H9 (cell line): ENCODE measurements at regions not wholly inside any gene's neighbourhood (a gene's known extent, or its start where the extent isn't known, plus 50 kb on each side); places are given as distances from the start of the nearest gene placed in this dataset.

Experiments
- DNase-seq: peaks from one replicate; pipeline ENCODE4 v3.0.0-alpha.2; 2017
- H2AFZ ChIP-seq: one replicate; pipeline ENCODE4 v1.6.1; 2013; ENCODE audit warnings: mild to moderate bottlenecking, low read length, control low read depth, moderate library complexity
- H2AK5ac ChIP-seq: 2 replicates; pipeline ENCODE4 v1.6.1; 2013; ENCODE audit warnings: low read length, control low read depth, mixed read lengths; ENCODE audit not compliant: insufficient read length
- H2BK120ac ChIP-seq: one replicate; pipeline ENCODE4 v1.6.1; 2013; ENCODE audit warnings: low read depth, mild to moderate bottlenecking, low read length, control low read depth, inconsistent platforms; ENCODE audit not compliant: poor library complexity, severe bottlenecking
- H2BK12ac ChIP-seq: 2 replicates; pipeline ENCODE4 v1.6.1; 2013; ENCODE audit warnings: low read length, control low read depth, mixed read lengths, low read depth; ENCODE audit not compliant: insufficient read length
- H2BK15ac ChIP-seq: 2 replicates; pipeline ENCODE4 v1.6.1; 2013; ENCODE audit warnings: low read depth, low read length, control low read depth
- H2BK20ac ChIP-seq: one replicate; pipeline ENCODE4 v1.6.1; 2013; ENCODE audit warnings: low read depth, mild to moderate bottlenecking, low read length, control low read depth, inconsistent platforms; ENCODE audit not compliant: poor library complexity, severe bottlenecking
- H2BK5ac ChIP-seq: 2 replicates; pipeline ENCODE4 v1.6.1; 2013; ENCODE audit warnings: low read length, control low read depth, mixed read lengths; ENCODE audit not compliant: insufficient read length
- H3K14ac ChIP-seq: 2 replicates; pipeline ENCODE4 v1.6.1; 2013; ENCODE audit warnings: low read length, control low read depth; ENCODE audit not compliant: insufficient read depth
- H3K18ac ChIP-seq: 2 replicates; pipeline ENCODE4 v1.6.1; 2013; ENCODE audit warnings: low read depth, mild to moderate bottlenecking, mixed read lengths, low read length, control low read depth; ENCODE audit not compliant: insufficient read length
- H3K23ac ChIP-seq: 2 replicates; pipeline ENCODE4 v1.6.1; 2013; ENCODE audit warnings: low read length, control low read depth, mixed read lengths, low read depth; ENCODE audit not compliant: insufficient read length
- H3K23me2 ChIP-seq: 2 replicates; pipeline ENCODE4 v1.6.1; 2013; ENCODE audit warnings: low read depth, mild to moderate bottlenecking, mixed read lengths, low read length, control low read depth; ENCODE audit not compliant: insufficient read length, poor library complexity, severe bottlenecking
- H3K27ac ChIP-seq: 2 replicates; pipeline ENCODE4 v1.5.1; 2013; ENCODE audit warnings: low read length, control low read depth, mixed read lengths, low read depth; ENCODE audit not compliant: insufficient read length
- H3K27me3 ChIP-seq: 2 replicates; pipeline ENCODE4 v1.6.1; 2013; ENCODE audit warnings: low read length, control low read depth, inconsistent platforms; ENCODE audit not compliant: insufficient read depth
- H3K4ac ChIP-seq: 2 replicates; pipeline ENCODE4 v1.6.1; 2013; ENCODE audit warnings: low read depth, mild to moderate bottlenecking, control low read depth, inconsistent platforms, low read length, moderate library complexity
- H3K4me1 ChIP-seq: 2 replicates; pipeline ENCODE4 v1.6.1; 2013; ENCODE audit warnings: low read length, control low read depth, inconsistent platforms; ENCODE audit not compliant: insufficient read depth
- H3K4me2 ChIP-seq: 2 replicates; pipeline ENCODE4 v1.6.1; 2013; ENCODE audit warnings: low read length, control low read depth, mixed read lengths; ENCODE audit not compliant: insufficient read length, insufficient read depth
- H3K56ac ChIP-seq: 2 replicates; pipeline ENCODE4 v1.6.1; 2013; ENCODE audit warnings: low read depth, mild to moderate bottlenecking, mixed read lengths, low read length, control low read depth; ENCODE audit not compliant: insufficient read length
- H3K79me1 ChIP-seq: 2 replicates; pipeline ENCODE4 v1.6.1; 2013; ENCODE audit warnings: low read depth, mild to moderate bottlenecking, moderate library complexity, low read length, control low read depth, inconsistent platforms; ENCODE audit not compliant: insufficient read depth, poor library complexity, severe bottlenecking
- H3K79me2 ChIP-seq: 2 replicates; pipeline ENCODE4 v1.6.1; 2013; ENCODE audit warnings: low read length, control low read depth, inconsistent platforms; ENCODE audit not compliant: insufficient read depth
- H3K9ac ChIP-seq: 2 replicates; pipeline ENCODE4 v1.6.1; 2013; ENCODE audit warnings: low read length, control low read depth, mixed read lengths; ENCODE audit not compliant: insufficient read length; ENCODE audit errors: extremely low read depth
- H3K9me3 ChIP-seq: one replicate; pipeline ENCODE4 v1.6.1; 2013; ENCODE audit warnings: low read depth, low read length, inconsistent platforms; ENCODE audit not compliant: control insufficient read depth
- H3T11ph ChIP-seq: one replicate; pipeline ENCODE4 v1.6.1; 2013; ENCODE audit warnings: mild to moderate bottlenecking, low read length, control low read depth, inconsistent platforms
- H4K20me1 ChIP-seq: one replicate; pipeline ENCODE4 v1.6.1; 2013; ENCODE audit not compliant: control insufficient read depth, insufficient read length, insufficient read depth
- H4K5ac ChIP-seq: 2 replicates; pipeline ENCODE4 v1.6.1; 2013; ENCODE audit warnings: low read depth, mild to moderate bottlenecking, mixed read lengths, low read length, control low read depth; ENCODE audit not compliant: insufficient read length
- H4K8ac ChIP-seq: replicated peaks from 2 replicates; pipeline ENCODE4 v1.6.1; 2013; ENCODE audit warnings: low read length, control low read depth, mixed read lengths, low read depth; ENCODE audit not compliant: insufficient read length
- H4K91ac ChIP-seq: 2 replicates; pipeline ENCODE4 v1.6.1; 2013; ENCODE audit warnings: low read depth, mild to moderate bottlenecking, moderate library complexity, mixed read lengths, low read length, control low read depth; ENCODE audit not compliant: insufficient read length
- H3K27ac Mint-ChIP-seq, 3 experiments: 2 replicates in 2 of 3; 3 replicates in 1 of 3; pipeline ENCODE4 v1.8.0; 2020 to 2021; ENCODE audit warnings: mixed read lengths in 3 of 3, mild to moderate bottlenecking in 1 of 3, moderate library complexity in 1 of 3
- H3K27me3 Mint-ChIP-seq: 2 replicates; pipeline ENCODE4 v1.8.0; 2021; ENCODE audit warnings: low read depth, mild to moderate bottlenecking, moderate library complexity, mixed read lengths
- H3K36me3 Mint-ChIP-seq, 3 experiments: 2 replicates in 2 of 3; 3 replicates in 1 of 3; pipeline ENCODE4 v1.8.0; 2020 to 2021; ENCODE audit warnings: low read depth in 3 of 3, mixed read lengths in 3 of 3; ENCODE audit not compliant: insufficient read depth in 1 of 3
- H3K4me1 Mint-ChIP-seq, 2 experiments: 2 replicates each; pipeline ENCODE4 v1.8.0; 2020; ENCODE audit warnings: mixed read lengths in 2 of 2
- H3K4me3 Mint-ChIP-seq, 2 experiments: 2 replicates in 1 of 2; 3 replicates in 1 of 2; pipeline ENCODE4 v1.8.0; 2020 to 2021; ENCODE audit warnings: mild to moderate bottlenecking in 2 of 2, mixed read lengths in 2 of 2, moderate library complexity in 1 of 2
- H3K9me3 Mint-ChIP-seq, 2 experiments: 2 replicates in 1 of 2; 3 replicates in 1 of 2; pipeline ENCODE4 v1.8.0; 2020; ENCODE audit warnings: mild to moderate bottlenecking in 2 of 2, mixed read lengths in 2 of 2, moderate library complexity in 1 of 2
- WGBS: extraction: QIAGEN DNeasy Blood & Tissue Kit; methylation state at CpG from one replicate; pipeline ENCODE4 v1.1.7; 2013; ENCODE audit warnings: missing lambda C conversion rate, low lambda C conversion rate, mixed read lengths; ENCODE audit not compliant: insufficient read length; ENCODE audit errors: extremely low coverage; 5-methylcytosine and 5-hydroxymethylcytosine counted together
- TF ChIP-seq, protein P1 (sequence below): fragments of 200-600 bp; sonication (generic); conservative IDR thresholded peaks from 3 replicates; pipeline ENCODE4 v1.8.0; 2021; ENCODE audit warnings: antibody characterized with exemption, mild to moderate bottlenecking

DNA sequence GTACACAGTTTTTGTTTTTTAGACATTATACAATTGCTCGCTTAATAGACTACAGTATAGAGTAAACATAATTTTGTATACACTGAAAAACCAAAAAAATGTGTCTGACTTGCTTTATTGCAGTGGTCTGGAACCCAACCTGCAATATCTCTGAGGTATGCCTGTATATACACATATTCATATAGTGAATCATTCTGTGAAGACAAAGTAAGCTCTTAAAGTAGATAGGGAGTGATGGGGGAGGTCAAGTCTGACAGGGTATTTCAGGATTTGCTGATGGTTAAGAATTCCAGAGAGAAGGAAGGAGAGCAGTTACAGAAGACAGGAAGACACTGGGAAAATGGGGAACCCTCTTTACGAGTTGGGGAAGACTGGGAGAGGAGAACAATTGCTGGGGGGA is 417.9 kb downstream of the CD109 start:
- H3K4me2 ChIP-seq: no peak overlapping the region
- DNase-seq: no peak
- no peaks in the 10 kb centered on the region for H3K4me1 ChIP-seq
- H3K14ac ChIP-seq: no peak overlapping the region
- no peak overlapping the region for H3K23ac ChIP-seq
- H3K79me2 ChIP-seq: no peaks in the 10 kb centered on the region
- no peak overlapping the region for H3K27ac Mint-ChIP-seq
- no peaks in the 10 kb centered on the region for H3K36me3 Mint-ChIP-seq
- H2BK15ac ChIP-seq: no peak overlapping the region
- no peak overlapping the region for H2AK5ac ChIP-seq
- no peaks in the 10 kb centered on the region; the same call in 1 of the 2 replicates for H3K27me3 Mint-ChIP-seq
- H2AFZ ChIP-seq: no peak overlapping the region
- no peak overlapping the region for H4K8ac ChIP-seq
- no peak overlapping the region for H3K9ac ChIP-seq
- H3T11ph ChIP-seq: no peak overlapping the region
- H3K4ac ChIP-seq: no peak overlapping the region
- H2BK120ac ChIP-seq: no peak overlapping the region
- H3K9me3 Mint-ChIP-seq: no peaks in the 10 kb centered on the region; a peak in 1 of 5 replicates
- H4K5ac ChIP-seq: no peak overlapping the region
- no peak overlapping the region for H3K56ac ChIP-seq
- H3K4me3 Mint-ChIP-seq: no peak overlapping the region
- no peaks in the 10 kb centered on the region for H3K23me2 ChIP-seq
- no peaks in the 10 kb centered on the region for H4K20me1 ChIP-seq
- H2BK5ac ChIP-seq: no peak overlapping the region
- H3K27ac ChIP-seq: no peak overlapping the region
- H3K18ac ChIP-seq: no peak overlapping the region
- H3K9me3 ChIP-seq: no peaks in the 10 kb centered on the region
- no peak overlapping the region for H4K91ac ChIP-seq
- no peaks in the 10 kb centered on the region for H3K27me3 ChIP-seq
- H3K4me1 Mint-ChIP-seq: no peaks in the 10 kb centered on the region
- TF ChIP-seq, protein P1, sequence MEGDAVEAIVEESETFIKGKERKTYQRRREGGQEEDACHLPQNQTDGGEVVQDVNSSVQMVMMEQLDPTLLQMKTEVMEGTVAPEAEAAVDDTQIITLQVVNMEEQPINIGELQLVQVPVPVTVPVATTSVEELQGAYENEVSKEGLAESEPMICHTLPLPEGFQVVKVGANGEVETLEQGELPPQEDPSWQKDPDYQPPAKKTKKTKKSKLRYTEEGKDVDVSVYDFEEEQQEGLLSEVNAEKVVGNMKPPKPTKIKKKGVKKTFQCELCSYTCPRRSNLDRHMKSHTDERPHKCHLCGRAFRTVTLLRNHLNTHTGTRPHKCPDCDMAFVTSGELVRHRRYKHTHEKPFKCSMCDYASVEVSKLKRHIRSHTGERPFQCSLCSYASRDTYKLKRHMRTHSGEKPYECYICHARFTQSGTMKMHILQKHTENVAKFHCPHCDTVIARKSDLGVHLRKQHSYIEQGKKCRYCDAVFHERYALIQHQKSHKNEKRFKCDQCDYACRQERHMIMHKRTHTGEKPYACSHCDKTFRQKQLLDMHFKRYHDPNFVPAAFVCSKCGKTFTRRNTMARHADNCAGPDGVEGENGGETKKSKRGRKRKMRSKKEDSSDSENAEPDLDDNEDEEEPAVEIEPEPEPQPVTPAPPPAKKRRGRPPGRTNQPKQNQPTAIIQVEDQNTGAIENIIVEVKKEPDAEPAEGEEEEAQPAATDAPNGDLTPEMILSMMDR: no peak
- no peak overlapping the region for H2BK12ac ChIP-seq
- H3K79me1 ChIP-seq: no peaks in the 10 kb centered on the region
- H2BK20ac ChIP-seq: no peak overlapping the region
- WGBS: no CpG with 5 or more reads among the region's 2 CpGs
